ENCODE measurements at regions not wholly inside any gene's neighbourhood (a gene's known extent, or its start where the extent isn't known, plus 50 kb on each side); places are given as distances from the start of the nearest gene placed in this dataset.
A peak's percentile ranks its signal among the peaks of the same experiment; 100 is the strongest.

- H4K8ac ChIP-seq (ENCODE audit: extremely low read depth, insufficient read depth, low read length): no peak overlapping the region
- H2BK120ac ChIP-seq (replicated peaks; ENCODE audit: low read depth, low read length): no peak overlapping the region
- H3K79me1 ChIP-seq (ENCODE audit: low read depth, low read length): no peaks in the 10 kb centered on the region
- WGBS, 2 experiments (ENCODE audit: extremely low coverage in 1 of 2, insufficient coverage in 1 of 2, insufficient read length in 1 of 2, insufficient replicate concordance in 2 of 2, low coverage in 1 of 2, low lambda C conversion rate in 2 of 2, missing lambda C conversion rate in 1 of 2): 36% methylated on average over 7 of the region's 7 CpGs; no CpG with 5 or more reads in 1 of the 2 experiments
- H3K23ac ChIP-seq (ENCODE audit: insufficient read length): no peak overlapping the region
- no peak overlapping the region for H3K4ac ChIP-seq (replicated peaks; ENCODE audit: insufficient read length, low read depth, low read length)
- no peaks in the 10 kb centered on the region for H3K79me2 ChIP-seq (ENCODE audit: control insufficient read depth in 1 of 2, insufficient read depth in 2 of 2, low read length in 2 of 2)
- DNase-seq (ENCODE audit: low read depth in 1 of 2, low spot score in 2 of 2) (peak; percentile 72 to 80), FAIRE-seq (peak; percentile 77)
- H3K36me3 ChIP-seq (ENCODE audit: control insufficient read depth in 2 of 4, insufficient read depth in 4 of 4, low read length in 3 of 4): no peaks in the 10 kb centered on the region
- H4K20me1 ChIP-seq (replicated peaks in 1 of 2; ENCODE audit: control insufficient read depth in 1 of 2, insufficient read depth in 2 of 2, low read length in 2 of 2): no peaks in the 10 kb centered on the region
- H2AFZ ChIP-seq (ENCODE audit: low read length): no peak overlapping the region
- no peak overlapping the region for H3K14ac ChIP-seq (ENCODE audit: insufficient read length)
- H2BK12ac ChIP-seq (ENCODE audit: low read depth, low read length): no peak overlapping the region
- H3K27ac ChIP-seq (ENCODE audit: low read depth, low read length): no peak overlapping the region
- H2AK5ac ChIP-seq (ENCODE audit: low read depth, low read length): no peak overlapping the region
- no peak overlapping the region for H3K4me3 ChIP-seq (ENCODE audit: extremely low read depth in 1 of 4, insufficient read depth in 2 of 4, low read depth in 3 of 4, low read length in 4 of 4)
- ChIA-PET CTCF (ENCODE audit: partially characterized antibody) (interaction anchor here (0.6 to 8.1 kb wide), 69 partner anchors 9 to 656 kb away, joined by 3 to 115 read pairs (median 4); partner anchors contain the start of gene CYP26B1), POLR2A (ENCODE audit: partially characterized antibody) (interaction anchor here (1.5 kb wide), 1 partner anchor 10 kb away, joined by 4 read pairs; no protein-coding TSS in a partner anchor)
- no peak overlapping the region for H3K4me2 ChIP-seq (ENCODE audit: insufficient read depth in 1 of 2, low read depth in 2 of 2, low read length in 2 of 2)
- no peak overlapping the region for H2BK20ac ChIP-seq (ENCODE audit: low read length)
- H2BK5ac ChIP-seq (ENCODE audit: low read depth, low read length): no peak overlapping the region
- H4K91ac ChIP-seq (replicated peaks; ENCODE audit: insufficient read length, low read length): no peak overlapping the region
- H2BK15ac ChIP-seq (ENCODE audit: low read length): no peak overlapping the region
- H3K9me3 ChIP-seq (ENCODE audit: insufficient read depth in 2 of 2, low read depth in 1 of 2, low read length in 1 of 2): no peaks in the 10 kb centered on the region
- H3K9ac ChIP-seq (replicated peaks in 1 of 4; ENCODE audit: extremely low read depth in 1 of 4, low read depth in 3 of 4, low read length in 3 of 4): no peak overlapping the region
- H3K23me2 ChIP-seq (ENCODE audit: low read depth, low read length): no peaks in the 10 kb centered on the region
- H3K4me1 ChIP-seq (replicated peaks in 1 of 4; ENCODE audit: control insufficient read depth in 3 of 4, insufficient read depth in 4 of 4, low read length in 3 of 4): no peaks in the 10 kb centered on the region
- H3K18ac ChIP-seq (ENCODE audit: extremely low read depth, low read length): no peak overlapping the region
- no peak overlapping the region for H3K56ac ChIP-seq (replicated peaks; ENCODE audit: insufficient read length, low read depth, low read length)
- no peaks in the 10 kb centered on the region for H3K27me3 ChIP-seq (replicated peaks in 1 of 4; ENCODE audit: control insufficient read depth in 3 of 4, extremely low read depth in 1 of 4, insufficient read depth in 3 of 4, low read length in 3 of 4)
- no peak overlapping the region for H4K5ac ChIP-seq (ENCODE audit: insufficient read length, low read depth, low read length)
- TF ChIP-seq TEAD4 (IDR thresholded peaks at IDR 0.05; ENCODE audit: low read depth, low read length): peak; percentile 11; the same call in 1 of the 2 replicates
- TF ChIP-seq, protein P1, sequence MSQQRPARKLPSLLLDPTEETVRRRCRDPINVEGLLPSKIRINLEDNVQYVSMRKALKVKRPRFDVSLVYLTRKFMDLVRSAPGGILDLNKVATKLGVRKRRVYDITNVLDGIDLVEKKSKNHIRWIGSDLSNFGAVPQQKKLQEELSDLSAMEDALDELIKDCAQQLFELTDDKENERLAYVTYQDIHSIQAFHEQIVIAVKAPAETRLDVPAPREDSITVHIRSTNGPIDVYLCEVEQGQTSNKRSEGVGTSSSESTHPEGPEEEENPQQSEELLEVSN (IDR thresholded peaks at IDR 0.05): peak; percentile 87
- TF ChIP-seq TCF12 (IDR thresholded peaks at IDR 0.05; ENCODE audit: low read depth, low read length): peak; percentile 82; the same call in 1 of the 2 replicates
- TF ChIP-seq YY1 (IDR thresholded peaks at IDR 0.05; ENCODE audit: low read depth, low read length): peak; percentile 70
- peak; percentile 76 to 97 (median 88) for TF ChIP-seq CTCF (IDR thresholded peaks at IDR 0.05; ENCODE audit: control extremely low read depth in 1 of 3, insufficient read depth in 1 of 3, low read depth in 1 of 3, low read length in 3 of 3)
- TF ChIP-seq, protein P2, sequence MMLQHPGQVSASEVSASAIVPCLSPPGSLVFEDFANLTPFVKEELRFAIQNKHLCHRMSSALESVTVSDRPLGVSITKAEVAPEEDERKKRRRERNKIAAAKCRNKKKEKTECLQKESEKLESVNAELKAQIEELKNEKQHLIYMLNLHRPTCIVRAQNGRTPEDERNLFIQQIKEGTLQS (IDR thresholded peaks at IDR 0.05; ENCODE audit: insufficient read depth, low read depth, low read length): no peak
- TF ChIP-seq MAX (IDR thresholded peaks at IDR 0.05): peak; percentile 95
- TF ChIP-seq RAD21 (IDR thresholded peaks at IDR 0.05 in 1 of 2, conservative IDR thresholded peaks at IDR 0.05 in 1 of 2; ENCODE audit: low read depth in 2 of 2, low read length in 2 of 2): peak; percentile 85 to 88
These were observed 223.7 kb downstream of the CYP26B1 start for GRCh38 chr2:71923887-71924533.
